ENCODE measurements at regions not wholly inside any gene's neighbourhood (a gene's known extent, or its start where the extent isn't known, plus 50 kb on each side); places are given as distances from the start of the nearest gene placed in this dataset.

GRCh38 chr15:93382200-93382820, 293.3 kb upstream of the RGMA start:
- no peak overlapping the region for H3K4me3 ChIP-seq (ENCODE audit: low read length)
- H3K27me3 ChIP-seq (ENCODE audit: control insufficient read depth, insufficient read depth, low read length), result no peaks in the 10 kb centered on the region
- no peaks in the 10 kb centered on the region for H3K9me3 ChIP-seq (ENCODE audit: control insufficient read depth, low read depth, low read length)
- WGBS (ENCODE audit: insufficient coverage, low lambda C conversion rate), result no CpG with 5 or more reads among the region's 9 CpGs
- DNase-seq, result no peak
- no peak overlapping the region for H3K27ac ChIP-seq (ENCODE audit: low read length)
- no peaks in the 10 kb centered on the region for H3K4me1 ChIP-seq (ENCODE audit: control insufficient read depth, insufficient read depth, low read length)
- no peaks in the 10 kb centered on the region for H3K36me3 ChIP-seq (ENCODE audit: control insufficient read depth, insufficient read depth, low read length)

- Histone ChIP-seq H3K4me3 (ENCODE audit: low read length) (no peak overlapping the region), H3K27ac (ENCODE audit: low read length) (no peak overlapping the region), H3K9me3 (ENCODE audit: control insufficient read depth, low read depth, low read length) (no peaks in the 10 kb centered on the region), H3K27me3 (ENCODE audit: control insufficient read depth, insufficient read depth, low read length) (no peaks in the 10 kb centered on the region), H3K36me3 (ENCODE audit: control insufficient read depth, insufficient read depth, low read length) (no peaks in the 10 kb centered on the region), H3K4me1 (ENCODE audit: control insufficient read depth, insufficient read depth, low read length) (no peaks in the 10 kb centered on the region)
- WGBS (ENCODE audit: insufficient coverage, low lambda C conversion rate), result no CpG with 5 or more reads among the region's 8 CpGs
- DNase-seq, result no peak
Measured at GRCh38 chr15:93378558-93378957, 289.5 kb upstream of the RGMA start.

GRCh38 chr15:93372865-93373223, 283.8 kb upstream of the RGMA start:
- Histone ChIP-seq H3K4me1 (ENCODE audit: control insufficient read depth, insufficient read depth, low read length) (no peaks in the 10 kb centered on the region), H3K9me3 (ENCODE audit: control insufficient read depth, low read depth, low read length) (no peaks in the 10 kb centered on the region)
- WGBS (ENCODE audit: insufficient coverage, low lambda C conversion rate), result 83% methylated on average over 2 of the region's 9 CpGs

GRCh38 chr15:93372208-93372864, 283.3 kb upstream of the RGMA start:
- no peak for DNase-seq
- WGBS (ENCODE audit: insufficient coverage, low lambda C conversion rate), result 40% methylated on average over 1 of the region's 11 CpGs
- no peak overlapping the region for H3K4me3 ChIP-seq (ENCODE audit: low read length)

More at GRCh38 chr15:93372865-93373223, 283.8 kb upstream of the RGMA start:
- no peak for DNase-seq
- no peaks in the 10 kb centered on the region for H3K27me3 ChIP-seq (ENCODE audit: control insufficient read depth, insufficient read depth, low read length)
- H3K27ac ChIP-seq (ENCODE audit: low read length), result no peak overlapping the region
- no peaks in the 10 kb centered on the region for H3K36me3 ChIP-seq (ENCODE audit: control insufficient read depth, insufficient read depth, low read length)
- no peak overlapping the region for H3K4me3 ChIP-seq (ENCODE audit: low read length)

GRCh38 chr15:93366387-93367100, 277.5 kb upstream of the RGMA start:
- no peaks in the 10 kb centered on the region for H3K4me1 ChIP-seq (ENCODE audit: control insufficient read depth, insufficient read depth, low read length)
- 54% methylated on average over 2 of the region's 5 CpGs for WGBS (ENCODE audit: insufficient coverage, low lambda C conversion rate)
- H3K36me3 ChIP-seq (ENCODE audit: control insufficient read depth, insufficient read depth, low read length), result no peaks in the 10 kb centered on the region
- H3K27ac ChIP-seq (ENCODE audit: low read length), result no peak overlapping the region
- no peaks in the 10 kb centered on the region for H3K9me3 ChIP-seq (ENCODE audit: control insufficient read depth, low read depth, low read length)
- DNase-seq, result no peak
- peaks cover 2% of the 10 kb centered on the region for H3K27me3 ChIP-seq (ENCODE audit: control insufficient read depth, insufficient read depth, low read length)
- no peak overlapping the region for H3K4me3 ChIP-seq (ENCODE audit: low read length)

More at GRCh38 chr15:93372208-93372864, 283.3 kb upstream of the RGMA start:
- H3K36me3 ChIP-seq (ENCODE audit: control insufficient read depth, insufficient read depth, low read length), result no peaks in the 10 kb centered on the region
- no peaks in the 10 kb centered on the region for H3K27me3 ChIP-seq (ENCODE audit: control insufficient read depth, insufficient read depth, low read length)
- H3K27ac ChIP-seq (ENCODE audit: low read length), result no peak overlapping the region
- H3K9me3 ChIP-seq (ENCODE audit: control insufficient read depth, low read depth, low read length), result no peaks in the 10 kb centered on the region
- no peaks in the 10 kb centered on the region for H3K4me1 ChIP-seq (ENCODE audit: control insufficient read depth, insufficient read depth, low read length)

GRCh38 chr15:93362821-93363220, 273.8 kb upstream of the RGMA start:
- Histone ChIP-seq H3K4me1 (ENCODE audit: control insufficient read depth, insufficient read depth, low read length) (no peaks in the 10 kb centered on the region), H3K27ac (ENCODE audit: low read length) (no peak overlapping the region), H3K4me3 (ENCODE audit: low read length) (no peak overlapping the region), H3K27me3 (ENCODE audit: control insufficient read depth, insufficient read depth, low read length) (peaks cover 2% of the 10 kb centered on the region), H3K36me3 (ENCODE audit: control insufficient read depth, insufficient read depth, low read length) (no peaks in the 10 kb centered on the region), H3K9me3 (ENCODE audit: control insufficient read depth, low read depth, low read length) (no peaks in the 10 kb centered on the region)
- WGBS (ENCODE audit: insufficient coverage, low lambda C conversion rate), result 50% methylated on average over 2 of the region's 8 CpGs
- DNase-seq, result no peak

GRCh38 chr15:93362203-93362602, 273.2 kb upstream of the RGMA start:
- Histone ChIP-seq H3K9me3 (ENCODE audit: control insufficient read depth, low read depth, low read length) (no peaks in the 10 kb centered on the region), H3K4me3 (ENCODE audit: low read length) (no peak overlapping the region), H3K27ac (ENCODE audit: low read length) (no peak overlapping the region), H3K4me1 (ENCODE audit: control insufficient read depth, insufficient read depth, low read length) (no peaks in the 10 kb centered on the region), H3K27me3 (ENCODE audit: control insufficient read depth, insufficient read depth, low read length) (peaks cover 2% of the 10 kb centered on the region), H3K36me3 (ENCODE audit: control insufficient read depth, insufficient read depth, low read length) (no peaks in the 10 kb centered on the region)
- DNase-seq, result peak in 1 of 2 donors; percentile 4
- no CpG with 5 or more reads among the region's 3 CpGs for WGBS (ENCODE audit: insufficient coverage, low lambda C conversion rate)

GRCh38 chr15:93361703-93362102, 272.7 kb upstream of the RGMA start:
- Histone ChIP-seq H3K27ac (ENCODE audit: low read length) (no peak overlapping the region), H3K4me1 (ENCODE audit: control insufficient read depth, insufficient read depth, low read length) (no peaks in the 10 kb centered on the region), H3K9me3 (ENCODE audit: control insufficient read depth, low read depth, low read length) (no peaks in the 10 kb centered on the region), H3K27me3 (ENCODE audit: control insufficient read depth, insufficient read depth, low read length) (peaks cover 2% of the 10 kb centered on the region), H3K36me3 (ENCODE audit: control insufficient read depth, insufficient read depth, low read length) (no peaks in the 10 kb centered on the region), H3K4me3 (ENCODE audit: low read length) (no peak overlapping the region)
- WGBS (ENCODE audit: insufficient coverage, low lambda C conversion rate), result 85% methylated on average over 2 of the region's 5 CpGs
- no peak for DNase-seq

GRCh38 chr15:93360976-93361375, 272.0 kb upstream of the RGMA start:
- DNase-seq, result no peak
- no CpG with 5 or more reads among the region's 2 CpGs for WGBS (ENCODE audit: insufficient coverage, low lambda C conversion rate)
- no peaks in the 10 kb centered on the region for H3K9me3 ChIP-seq (ENCODE audit: control insufficient read depth, low read depth, low read length)
- H3K27me3 ChIP-seq (ENCODE audit: control insufficient read depth, insufficient read depth, low read length), result no peaks in the 10 kb centered on the region
- no peaks in the 10 kb centered on the region for H3K36me3 ChIP-seq (ENCODE audit: control insufficient read depth, insufficient read depth, low read length)
- H3K27ac ChIP-seq (ENCODE audit: low read length), result no peak overlapping the region
- no peak overlapping the region for H3K4me3 ChIP-seq (ENCODE audit: low read length)
- no peaks in the 10 kb centered on the region for H3K4me1 ChIP-seq (ENCODE audit: control insufficient read depth, insufficient read depth, low read length)

GRCh38 chr15:93360318-93360717, 271.3 kb upstream of the RGMA start:
- H3K4me3 ChIP-seq (ENCODE audit: low read length), result no peak overlapping the region
- no peaks in the 10 kb centered on the region for H3K4me1 ChIP-seq (ENCODE audit: control insufficient read depth, insufficient read depth, low read length)
- DNase-seq, result no peak
- WGBS (ENCODE audit: insufficient coverage, low lambda C conversion rate), result 89% methylated on average over 3 of the region's 7 CpGs
- no peak overlapping the region for H3K27ac ChIP-seq (ENCODE audit: low read length)
- no peaks in the 10 kb centered on the region for H3K36me3 ChIP-seq (ENCODE audit: control insufficient read depth, insufficient read depth, low read length)
- H3K9me3 ChIP-seq (ENCODE audit: control insufficient read depth, low read depth, low read length), result no peaks in the 10 kb centered on the region
- H3K27me3 ChIP-seq (ENCODE audit: control insufficient read depth, insufficient read depth, low read length), result no peaks in the 10 kb centered on the region
